HCT116 (cell line): ENCODE measurements at regions not wholly inside any gene's neighbourhood (a gene's known extent, or its start where the extent isn't known, plus 50 kb on each side); places are given as distances from the start of the nearest gene placed in this dataset.

Source experiments
- ATAC-seq: fragments of 200-7000 bp; cut with Tn5 transposase; 2 replicates; pipeline ENCODE4 v1.9.1; 2020; ENCODE audit warnings: mild to moderate bottlenecking, moderate library complexity
- BruUV-seq: library from RNA; stranded (reverse); fragments of 400-500 nt; replicated peaks from 2 replicates; lab custom pipeline; 2021; lab: Mats Ljungman, UMichigan
- CTCF ChIA-PET: fragments of 300-600 bp; sonication (Branson Sonifier 250); formaldehyde crosslinking; loops from one replicate; lab custom pipeline; 2021; ENCODE audit warnings: antibody characterized with exemption; lab: Charles Lee
- POLR2A ChIA-PET: fragments of 300-600, 350-600 bp; sonication (Branson Sonifier 250); formaldehyde crosslinking; loops from one replicate; lab custom pipeline; 2021; ENCODE audit warnings: antibody characterized with exemption; lab: Charles Lee
- RAD21 ChIA-PET, 2 experiments: fragments of 300-600 bp; sonication (Branson Sonifier 250); formaldehyde crosslinking; loops; one replicate each; lab custom pipeline; 2023; ENCODE audit warnings: low total read pairs in 2 of 2; ENCODE audit not compliant: uncharacterized antibody in 2 of 2, unreplicated experiment in 2 of 2, low non-redundant PET in 1 of 2; lab: Charles Lee
- DNase-seq: peaks from one replicate; pipeline ENCODE4 v3.0.0-alpha.2; 2010; ENCODE audit warnings: low read depth, low spot score
- H2AFZ ChIP-seq: fragments of 200-600 bp; shearing (Covaris generic), sonication (generic); 2 replicates; pipeline ENCODE4 v1.6.1; 2017; ENCODE audit warnings: low read depth, mixed run types, mixed read lengths, antibody characterized with exemption, low read length; ENCODE audit not compliant: poor library complexity, severe bottlenecking
- H3K27ac ChIP-seq: 2 replicates; pipeline ENCODE4 v1.5.1; 2012; ENCODE audit warnings: low read depth, low read length
- H3K27me3 ChIP-seq: fragments of 200-600 bp; sonication (generic); 2 replicates; pipeline ENCODE4 v1.6.1; 2016; ENCODE audit warnings: mixed run types, low read length, mixed read lengths; ENCODE audit not compliant: insufficient read depth
- H3K36me3 ChIP-seq, 2 experiments: fragments of 200-500 bp in 1 of 2; fragments of 200-600 bp in 1 of 2; sonication (Bioruptor generic) in 1 of 2; sonication (generic) in 1 of 2; 2 replicates each; pipeline versions ENCODE4 v1.5.1 to v1.6.1; 2014 to 2016; ENCODE audit warnings: low read length in 2 of 2, inconsistent platforms in 1 of 2, mixed read lengths in 1 of 2, mixed run types in 1 of 2; ENCODE audit not compliant: insufficient read depth in 2 of 2, control insufficient read depth in 1 of 2
- H3K4me1 ChIP-seq, 2 experiments: fragments of 200-600 bp in 1 of 2; sonication (generic) in 1 of 2; 2 replicates each; pipeline versions ENCODE4 v1.5.1 to v1.6.1; 2012 to 2017; ENCODE audit warnings: low read length in 2 of 2, inconsistent platforms in 1 of 2, mild to moderate bottlenecking in 1 of 2, mixed read lengths in 1 of 2, mixed run types in 1 of 2, moderate library complexity in 1 of 2; ENCODE audit not compliant: insufficient read depth in 2 of 2, control insufficient read depth in 1 of 2
- H3K4me2 ChIP-seq: fragments of 200-600 bp; sonication (generic); 2 replicates; pipeline ENCODE4 v1.6.1; 2017; ENCODE audit warnings: mixed run types, low read length, mixed read lengths
- H3K4me3 ChIP-seq, 2 experiments: fragments of 200-600 bp in 1 of 2; sonication (generic) in 1 of 2; replicated peaks in 1 of 2; 2 replicates each; pipeline ENCODE4 v1.5.1; 2011 to 2016; ENCODE audit warnings: low read length in 2 of 2, control low read depth in 1 of 2, low read depth in 1 of 2, mild to moderate bottlenecking in 1 of 2, mixed read lengths in 1 of 2, mixed run types in 1 of 2
- H3K79me2 ChIP-seq: fragments of 200-600 bp; sonication (generic); 2 replicates; pipeline ENCODE4 v1.6.1; 2017; ENCODE audit warnings: mild to moderate bottlenecking, mixed run types, low read length, moderate library complexity, mixed read lengths; ENCODE audit not compliant: insufficient read depth
- H3K9ac ChIP-seq: fragments of 200-600 bp; sonication (generic); 2 replicates; pipeline ENCODE4 v1.6.1; 2016; ENCODE audit warnings: low read length, mixed read lengths
- H3K9me2 ChIP-seq: fragments of 200-600 bp; sonication (generic), shearing (Covaris generic); 2 replicates; pipeline ENCODE4 v1.6.1; 2017; ENCODE audit warnings: mixed run types, mild to moderate bottlenecking, moderate library complexity; ENCODE audit not compliant: insufficient read depth
- H3K9me3 ChIP-seq, 2 experiments: fragments of 200-500 bp in 1 of 2; fragments of 200-600 bp in 1 of 2; sonication (Bioruptor generic) in 1 of 2; sonication (generic) in 1 of 2; 2 replicates each; pipeline ENCODE4 v1.6.1; 2014 to 2017; ENCODE audit warnings: low read length in 2 of 2, mixed read lengths in 2 of 2, inconsistent platforms in 1 of 2, low read depth in 1 of 2, mild to moderate bottlenecking in 1 of 2, mixed run types in 1 of 2, moderate library complexity in 1 of 2; ENCODE audit not compliant: control insufficient read depth in 1 of 2, insufficient read depth in 1 of 2
- H4K20me1 ChIP-seq: fragments of 200-600 bp; sonication (generic), shearing (Covaris generic); 2 replicates; pipeline ENCODE4 v1.6.1; 2017; ENCODE audit warnings: mixed run types, mild to moderate bottlenecking, moderate library complexity; ENCODE audit not compliant: insufficient read depth
- CBX3 ChIP-seq: IDR thresholded peaks from 2 replicates; pipeline ENCODE4 v1.6.1; 2012; ENCODE audit warnings: low read depth
- CEBPB ChIP-seq: IDR thresholded peaks from 2 replicates; pipeline ENCODE4 v1.6.1; 2012; ENCODE audit warnings: low read depth
- EGR1 ChIP-seq: IDR thresholded peaks from 2 replicates; pipeline ENCODE4 v1.6.1; 2012; ENCODE audit warnings: low read depth
- ELF1 ChIP-seq: IDR thresholded peaks from 2 replicates; pipeline ENCODE4 v1.6.1; 2012; ENCODE audit warnings: low read depth, borderline replicate concordance
- EZH2 ChIP-seq: fragments of 200-600 bp; sonication (generic); IDR thresholded peaks from 2 replicates; pipeline ENCODE4 v1.6.1; 2017; ENCODE audit warnings: antibody characterized with exemption, mixed run types
- FOSL1 ChIP-seq: IDR thresholded peaks from 2 replicates; pipeline ENCODE4 v1.6.1; 2012; ENCODE audit warnings: low read depth
- JUND ChIP-seq: IDR thresholded peaks from 2 replicates; pipeline ENCODE4 v1.6.1; 2012
- POLR2A ChIP-seq: IDR thresholded peaks from 2 replicates; pipeline ENCODE4 v1.7.0; 2011; ENCODE audit warnings: borderline replicate concordance; ENCODE audit not compliant: insufficient read depth, insufficient read length; ENCODE audit errors: extremely low read depth
- POLR2AphosphoS5 ChIP-seq: IDR thresholded peaks from 2 replicates; pipeline ENCODE4 v1.6.1; 2011; ENCODE audit warnings: mild to moderate bottlenecking, low read depth, low read length, moderate library complexity
- RAD21 ChIP-seq: IDR thresholded peaks from 2 replicates; pipeline ENCODE4 v1.6.1; 2012; ENCODE audit warnings: low read depth, mild to moderate bottlenecking
- SIN3A ChIP-seq: IDR thresholded peaks from 2 replicates; pipeline ENCODE4 v1.6.1; 2012; ENCODE audit warnings: low read depth
- TCF7L2 ChIP-seq: IDR thresholded peaks from 2 replicates; pipeline ENCODE4 v1.7.0; 2011; ENCODE audit warnings: borderline replicate concordance, inconsistent platforms; ENCODE audit not compliant: insufficient read depth, insufficient read length; ENCODE audit errors: extremely low read depth
- YY1 ChIP-seq: IDR thresholded peaks from 2 replicates; pipeline ENCODE4 v1.6.1; 2011; ENCODE audit warnings: low read length, low read depth, moderate library complexity, mild to moderate bottlenecking; ENCODE audit not compliant: insufficient replicate concordance; ENCODE audit errors: extremely low read depth
- ZNF274 ChIP-seq: fragments of 200-500 bp; sonication (Bioruptor generic); IDR thresholded peaks from 2 replicates; pipeline ENCODE4 v1.6.1; 2014; ENCODE audit warnings: mild to moderate bottlenecking, low read depth, low read length, inconsistent platforms
- intact Hi-C: fragments of 100-400 bp; cut with micrococcal nuclease; formaldehyde crosslinking; loops from 2 replicates; pipeline ENCODE4 v1.10.0; 2022
- TF ChIP-seq, protein P1 (sequence below): IDR thresholded peaks from 2 replicates; pipeline ENCODE4 v1.6.1; 2012; ENCODE audit warnings: low read depth
- TF ChIP-seq, protein P2 (sequence below): IDR thresholded peaks from 2 replicates; pipeline ENCODE4 v1.6.1; 2012
- TF ChIP-seq, protein P3 (sequence below): IDR thresholded peaks from 2 replicates; pipeline ENCODE4 v1.6.1; 2011; ENCODE audit warnings: mild to moderate bottlenecking, low read length, moderate library complexity; ENCODE audit not compliant: insufficient replicate concordance; ENCODE audit errors: extremely low read depth
- TF ChIP-seq, protein P4 (sequence below), 3 experiments: fragments of 200-600 bp in 1 of 3; sonication (generic) in 1 of 3; IDR thresholded peaks in 2 of 3; conservative IDR thresholded peaks in 1 of 3; 2 replicates each; pipeline ENCODE4 v1.5.1; 2012 to 2017; ENCODE audit warnings: low read depth in 2 of 3, low read length in 2 of 3, antibody characterized with exemption in 1 of 3, borderline replicate concordance in 1 of 3, control low read depth in 1 of 3, mild to moderate bottlenecking in 1 of 3, mixed read lengths in 1 of 3, mixed run types in 1 of 3, moderate library complexity in 1 of 3; ENCODE audit not compliant: insufficient read depth in 1 of 3
- TF ChIP-seq, protein P5 (sequence below): IDR thresholded peaks from 2 replicates; pipeline ENCODE4 v1.6.1; 2012

DNA sequence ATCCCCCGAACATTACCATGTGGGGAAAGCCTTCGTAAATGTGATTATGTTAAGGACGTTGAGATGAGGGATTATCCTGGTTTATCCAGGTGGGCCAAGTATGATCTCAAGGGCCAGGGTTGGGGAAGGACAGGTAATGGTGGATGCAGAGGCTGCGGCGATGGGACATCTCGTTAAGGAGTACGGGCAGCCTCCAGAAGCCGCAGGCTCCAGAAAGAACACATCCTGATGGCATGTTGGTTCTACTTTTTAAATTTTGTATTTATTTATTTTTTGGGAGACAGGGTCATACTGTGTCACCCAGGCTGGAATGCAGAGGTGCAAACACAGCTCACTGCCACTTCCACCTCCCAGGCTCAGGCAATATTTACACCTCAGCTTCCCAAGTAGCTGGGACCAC lies 86.2 kb upstream of the RAB6C start (continued):
- no peak for TF ChIP-seq ELF1
- no peak for TF ChIP-seq POLR2AphosphoS5
- TF ChIP-seq CBX3, result no peak

DNA sequence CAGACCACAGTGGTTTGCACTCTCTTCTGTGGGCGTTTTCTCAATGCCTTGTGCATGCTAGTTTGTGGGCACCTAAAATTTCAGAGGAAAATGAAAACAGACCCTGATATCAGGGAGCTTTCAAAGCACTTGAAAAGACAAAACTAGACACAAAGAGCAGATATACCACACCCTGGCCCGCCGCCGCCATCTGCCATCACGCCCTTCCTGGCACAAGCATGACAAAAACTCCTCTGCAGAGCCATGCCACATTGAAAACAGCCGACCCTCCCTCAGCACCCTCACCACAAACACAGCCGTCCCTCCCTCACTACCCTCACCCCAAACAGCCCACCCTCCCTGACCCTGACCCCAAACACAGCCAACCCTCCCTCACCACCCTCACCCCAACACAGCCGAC lies 84.8 kb upstream of the RAB6C start:
- Histone ChIP-seq H3K9me2 (no peaks in the 10 kb centered on the region), H3K27ac (no peak overlapping the region), H3K4me2 (no peak overlapping the region), H3K9ac (no peak overlapping the region), H2AFZ (no peak overlapping the region), H3K4me1 (no peaks in the 10 kb centered on the region), H3K79me2 (no peaks in the 10 kb centered on the region), H3K9me3 (no peaks in the 10 kb centered on the region), H3K36me3 (no peaks in the 10 kb centered on the region), H3K27me3 (peaks cover 53% of the 10 kb centered on the region), H3K4me3 (no peak overlapping the region), H4K20me1 (no peaks in the 10 kb centered on the region)
- POLR2A ChIA-PET, result no interaction called here
- RAD21 ChIA-PET, result no interaction called here
- DNase-seq (no peak), ATAC-seq (no peak)
- intact Hi-C loops, result no loop called here
- BruUV-seq, result no TSS peak
- CTCF ChIA-PET, result no interaction called here
- TF ChIP-seq TCF7L2 (no peak), YY1 (no peak), ZNF274 (no peak), CBX3 (no peak), SIN3A (no peak), CEBPB (no peak), RAD21 (no peak), JUND (no peak), EZH2 (no peak), EGR1 (no peak), POLR2AphosphoS5 (no peak), POLR2A (no peak), FOSL1 (no peak)
- TF ChIP-seq, protein P1, sequence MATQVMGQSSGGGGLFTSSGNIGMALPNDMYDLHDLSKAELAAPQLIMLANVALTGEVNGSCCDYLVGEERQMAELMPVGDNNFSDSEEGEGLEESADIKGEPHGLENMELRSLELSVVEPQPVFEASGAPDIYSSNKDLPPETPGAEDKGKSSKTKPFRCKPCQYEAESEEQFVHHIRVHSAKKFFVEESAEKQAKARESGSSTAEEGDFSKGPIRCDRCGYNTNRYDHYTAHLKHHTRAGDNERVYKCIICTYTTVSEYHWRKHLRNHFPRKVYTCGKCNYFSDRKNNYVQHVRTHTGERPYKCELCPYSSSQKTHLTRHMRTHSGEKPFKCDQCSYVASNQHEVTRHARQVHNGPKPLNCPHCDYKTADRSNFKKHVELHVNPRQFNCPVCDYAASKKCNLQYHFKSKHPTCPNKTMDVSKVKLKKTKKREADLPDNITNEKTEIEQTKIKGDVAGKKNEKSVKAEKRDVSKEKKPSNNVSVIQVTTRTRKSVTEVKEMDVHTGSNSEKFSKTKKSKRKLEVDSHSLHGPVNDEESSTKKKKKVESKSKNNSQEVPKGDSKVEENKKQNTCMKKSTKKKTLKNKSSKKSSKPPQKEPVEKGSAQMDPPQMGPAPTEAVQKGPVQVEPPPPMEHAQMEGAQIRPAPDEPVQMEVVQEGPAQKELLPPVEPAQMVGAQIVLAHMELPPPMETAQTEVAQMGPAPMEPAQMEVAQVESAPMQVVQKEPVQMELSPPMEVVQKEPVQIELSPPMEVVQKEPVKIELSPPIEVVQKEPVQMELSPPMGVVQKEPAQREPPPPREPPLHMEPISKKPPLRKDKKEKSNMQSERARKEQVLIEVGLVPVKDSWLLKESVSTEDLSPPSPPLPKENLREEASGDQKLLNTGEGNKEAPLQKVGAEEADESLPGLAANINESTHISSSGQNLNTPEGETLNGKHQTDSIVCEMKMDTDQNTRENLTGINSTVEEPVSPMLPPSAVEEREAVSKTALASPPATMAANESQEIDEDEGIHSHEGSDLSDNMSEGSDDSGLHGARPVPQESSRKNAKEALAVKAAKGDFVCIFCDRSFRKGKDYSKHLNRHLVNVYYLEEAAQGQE, result no peak
- TF ChIP-seq, protein P2, sequence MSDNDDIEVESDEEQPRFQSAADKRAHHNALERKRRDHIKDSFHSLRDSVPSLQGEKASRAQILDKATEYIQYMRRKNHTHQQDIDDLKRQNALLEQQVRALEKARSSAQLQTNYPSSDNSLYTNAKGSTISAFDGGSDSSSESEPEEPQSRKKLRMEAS, result no peak
- TF ChIP-seq, protein P3, sequence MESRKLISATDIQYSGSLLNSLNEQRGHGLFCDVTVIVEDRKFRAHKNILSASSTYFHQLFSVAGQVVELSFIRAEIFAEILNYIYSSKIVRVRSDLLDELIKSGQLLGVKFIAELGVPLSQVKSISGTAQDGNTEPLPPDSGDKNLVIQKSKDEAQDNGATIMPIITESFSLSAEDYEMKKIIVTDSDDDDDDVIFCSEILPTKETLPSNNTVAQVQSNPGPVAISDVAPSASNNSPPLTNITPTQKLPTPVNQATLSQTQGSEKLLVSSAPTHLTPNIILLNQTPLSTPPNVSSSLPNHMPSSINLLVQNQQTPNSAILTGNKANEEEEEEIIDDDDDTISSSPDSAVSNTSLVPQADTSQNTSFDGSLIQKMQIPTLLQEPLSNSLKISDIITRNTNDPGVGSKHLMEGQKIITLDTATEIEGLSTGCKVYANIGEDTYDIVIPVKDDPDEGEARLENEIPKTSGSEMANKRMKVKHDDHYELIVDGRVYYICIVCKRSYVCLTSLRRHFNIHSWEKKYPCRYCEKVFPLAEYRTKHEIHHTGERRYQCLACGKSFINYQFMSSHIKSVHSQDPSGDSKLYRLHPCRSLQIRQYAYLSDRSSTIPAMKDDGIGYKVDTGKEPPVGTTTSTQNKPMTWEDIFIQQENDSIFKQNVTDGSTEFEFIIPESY, result no peak
- TF ChIP-seq, protein P4, sequence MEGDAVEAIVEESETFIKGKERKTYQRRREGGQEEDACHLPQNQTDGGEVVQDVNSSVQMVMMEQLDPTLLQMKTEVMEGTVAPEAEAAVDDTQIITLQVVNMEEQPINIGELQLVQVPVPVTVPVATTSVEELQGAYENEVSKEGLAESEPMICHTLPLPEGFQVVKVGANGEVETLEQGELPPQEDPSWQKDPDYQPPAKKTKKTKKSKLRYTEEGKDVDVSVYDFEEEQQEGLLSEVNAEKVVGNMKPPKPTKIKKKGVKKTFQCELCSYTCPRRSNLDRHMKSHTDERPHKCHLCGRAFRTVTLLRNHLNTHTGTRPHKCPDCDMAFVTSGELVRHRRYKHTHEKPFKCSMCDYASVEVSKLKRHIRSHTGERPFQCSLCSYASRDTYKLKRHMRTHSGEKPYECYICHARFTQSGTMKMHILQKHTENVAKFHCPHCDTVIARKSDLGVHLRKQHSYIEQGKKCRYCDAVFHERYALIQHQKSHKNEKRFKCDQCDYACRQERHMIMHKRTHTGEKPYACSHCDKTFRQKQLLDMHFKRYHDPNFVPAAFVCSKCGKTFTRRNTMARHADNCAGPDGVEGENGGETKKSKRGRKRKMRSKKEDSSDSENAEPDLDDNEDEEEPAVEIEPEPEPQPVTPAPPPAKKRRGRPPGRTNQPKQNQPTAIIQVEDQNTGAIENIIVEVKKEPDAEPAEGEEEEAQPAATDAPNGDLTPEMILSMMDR (IDR thresholded peaks at IDR 0.05 in 2 of 3, conservative IDR thresholded peaks at IDR 0.05 in 1 of 3; ENCODE audit: borderline replicate concordance in 1 of 3, insufficient read depth in 1 of 3, low read depth in 2 of 3, low read length in 2 of 3), result no peak
- TF ChIP-seq, protein P5, sequence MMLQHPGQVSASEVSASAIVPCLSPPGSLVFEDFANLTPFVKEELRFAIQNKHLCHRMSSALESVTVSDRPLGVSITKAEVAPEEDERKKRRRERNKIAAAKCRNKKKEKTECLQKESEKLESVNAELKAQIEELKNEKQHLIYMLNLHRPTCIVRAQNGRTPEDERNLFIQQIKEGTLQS, result no peak
